ENCODE measurements at regions not wholly inside any gene's neighbourhood (a gene's known extent, or its start where the extent isn't known, plus 50 kb on each side); places are given as distances from the start of the nearest gene placed in this dataset.
A peak's percentile ranks its signal among the peaks of the same experiment; 100 is the strongest.

DNA sequence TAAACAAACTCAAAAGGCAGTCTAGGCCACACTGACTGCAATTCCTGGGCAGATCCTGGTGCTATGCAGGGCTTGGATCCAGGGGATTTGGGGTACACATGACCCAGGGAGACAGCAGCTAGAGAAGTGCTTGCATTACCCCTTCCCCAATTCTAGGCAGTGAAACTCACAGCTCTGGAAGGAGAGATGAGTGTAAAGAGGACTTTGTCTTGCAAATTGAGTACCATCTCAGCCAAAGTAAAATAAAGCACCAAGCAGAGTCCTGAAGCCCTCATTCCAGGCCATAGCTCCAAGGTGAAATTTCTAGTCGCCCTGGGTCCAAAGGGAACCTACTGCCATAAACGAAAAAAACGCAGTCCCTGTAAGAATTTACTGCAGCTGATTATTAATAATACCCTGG, 644.9 kb upstream of the FLRT2 start:
- no peaks in the 10 kb centered on the region for H3K27me3 ChIP-seq (ENCODE audit: insufficient read depth, poor library complexity, severe bottlenecking)
- ATAC-seq (ENCODE audit: low read depth): no peak
- TF ChIP-seq, protein P1, sequence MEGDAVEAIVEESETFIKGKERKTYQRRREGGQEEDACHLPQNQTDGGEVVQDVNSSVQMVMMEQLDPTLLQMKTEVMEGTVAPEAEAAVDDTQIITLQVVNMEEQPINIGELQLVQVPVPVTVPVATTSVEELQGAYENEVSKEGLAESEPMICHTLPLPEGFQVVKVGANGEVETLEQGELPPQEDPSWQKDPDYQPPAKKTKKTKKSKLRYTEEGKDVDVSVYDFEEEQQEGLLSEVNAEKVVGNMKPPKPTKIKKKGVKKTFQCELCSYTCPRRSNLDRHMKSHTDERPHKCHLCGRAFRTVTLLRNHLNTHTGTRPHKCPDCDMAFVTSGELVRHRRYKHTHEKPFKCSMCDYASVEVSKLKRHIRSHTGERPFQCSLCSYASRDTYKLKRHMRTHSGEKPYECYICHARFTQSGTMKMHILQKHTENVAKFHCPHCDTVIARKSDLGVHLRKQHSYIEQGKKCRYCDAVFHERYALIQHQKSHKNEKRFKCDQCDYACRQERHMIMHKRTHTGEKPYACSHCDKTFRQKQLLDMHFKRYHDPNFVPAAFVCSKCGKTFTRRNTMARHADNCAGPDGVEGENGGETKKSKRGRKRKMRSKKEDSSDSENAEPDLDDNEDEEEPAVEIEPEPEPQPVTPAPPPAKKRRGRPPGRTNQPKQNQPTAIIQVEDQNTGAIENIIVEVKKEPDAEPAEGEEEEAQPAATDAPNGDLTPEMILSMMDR (IDR thresholded peaks at IDR 0.05; ENCODE audit: poor library complexity, severe bottlenecking): no peak
- no peaks in the 10 kb centered on the region for H3K9me3 ChIP-seq (ENCODE audit: severe bottlenecking)
- H3K4me1 ChIP-seq (ENCODE audit: insufficient read depth, poor library complexity, severe bottlenecking): no peaks in the 10 kb centered on the region
- H3K36me3 ChIP-seq (ENCODE audit: low read depth): no peaks in the 10 kb centered on the region
- H3K27ac ChIP-seq (ENCODE audit: poor library complexity, severe bottlenecking): no peak overlapping the region
- no peak for DNase-seq (ENCODE audit: low spot score)
- H3K4me3 ChIP-seq (ENCODE audit: severe bottlenecking): no peak overlapping the region

DNA sequence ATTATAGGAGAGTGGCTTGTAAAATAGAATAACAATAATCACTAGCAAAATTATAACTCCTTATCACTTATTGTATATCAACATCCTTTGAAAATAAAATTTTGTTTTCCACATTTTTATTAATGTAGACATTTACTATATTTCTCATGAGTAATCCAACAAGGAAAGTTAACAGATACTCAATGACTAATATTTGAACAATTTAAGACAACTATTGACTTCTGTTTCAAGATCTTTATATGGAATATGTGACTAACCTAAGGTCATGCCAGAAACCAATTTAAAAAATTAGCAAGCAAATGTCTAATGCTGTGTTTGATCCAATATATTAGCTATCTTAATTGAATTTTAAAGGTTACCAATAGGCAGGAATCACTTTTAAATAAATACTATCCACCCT, 638.5 kb upstream of the FLRT2 start:
- no peak for DNase-seq (ENCODE audit: low spot score)
- TF ChIP-seq, protein P1 (IDR thresholded peaks at IDR 0.05; ENCODE audit: poor library complexity, severe bottlenecking): no peak
- no peaks in the 10 kb centered on the region for H3K9me3 ChIP-seq (ENCODE audit: severe bottlenecking)

DNA sequence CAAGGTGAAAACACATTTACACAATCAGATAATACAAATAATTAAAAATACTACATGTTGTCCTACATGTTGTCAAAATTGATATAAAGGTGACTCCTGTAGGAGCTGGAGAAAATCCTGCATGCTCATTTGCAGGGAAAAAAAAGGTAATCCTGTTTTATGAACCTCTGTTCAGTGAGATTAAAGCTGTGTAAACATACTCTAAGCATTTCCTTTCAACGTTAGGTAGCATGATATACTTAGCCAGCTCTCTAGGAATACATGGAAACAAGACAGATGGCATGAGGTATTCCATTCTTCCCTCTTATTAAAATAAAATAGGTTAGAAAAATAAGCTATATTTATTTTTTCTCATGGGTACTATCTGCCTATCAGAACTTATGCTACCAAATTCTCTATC, 635.7 kb upstream of the FLRT2 start:
- no peak for DNase-seq (ENCODE audit: low spot score)
- TF ChIP-seq, protein P1 (IDR thresholded peaks at IDR 0.05; ENCODE audit: poor library complexity, severe bottlenecking): no peak
- Histone ChIP-seq H3K9me3 (ENCODE audit: severe bottlenecking) (no peaks in the 10 kb centered on the region), H3K27me3 (ENCODE audit: insufficient read depth, poor library complexity, severe bottlenecking) (no peaks in the 10 kb centered on the region), H3K4me3 (ENCODE audit: severe bottlenecking) (no peak overlapping the region), H3K36me3 (ENCODE audit: low read depth) (no peaks in the 10 kb centered on the region), H3K27ac (ENCODE audit: poor library complexity, severe bottlenecking) (no peak overlapping the region), H3K4me1 (ENCODE audit: insufficient read depth, poor library complexity, severe bottlenecking) (no peaks in the 10 kb centered on the region)
- ATAC-seq (ENCODE audit: low read depth): no peak

More for the DNA sequence above, 638.5 kb upstream of the FLRT2 start:
- H3K27me3 ChIP-seq (ENCODE audit: insufficient read depth, poor library complexity, severe bottlenecking): no peaks in the 10 kb centered on the region
- peak; percentile 61; the same call in 2 of the 3 replicates for ATAC-seq (ENCODE audit: low read depth)
- H3K4me1 ChIP-seq (ENCODE audit: insufficient read depth, poor library complexity, severe bottlenecking): no peaks in the 10 kb centered on the region
- no peaks in the 10 kb centered on the region for H3K36me3 ChIP-seq (ENCODE audit: low read depth)
- no peak overlapping the region for H3K27ac ChIP-seq (ENCODE audit: poor library complexity, severe bottlenecking)
- H3K4me3 ChIP-seq (ENCODE audit: severe bottlenecking): no peak overlapping the region

DNA sequence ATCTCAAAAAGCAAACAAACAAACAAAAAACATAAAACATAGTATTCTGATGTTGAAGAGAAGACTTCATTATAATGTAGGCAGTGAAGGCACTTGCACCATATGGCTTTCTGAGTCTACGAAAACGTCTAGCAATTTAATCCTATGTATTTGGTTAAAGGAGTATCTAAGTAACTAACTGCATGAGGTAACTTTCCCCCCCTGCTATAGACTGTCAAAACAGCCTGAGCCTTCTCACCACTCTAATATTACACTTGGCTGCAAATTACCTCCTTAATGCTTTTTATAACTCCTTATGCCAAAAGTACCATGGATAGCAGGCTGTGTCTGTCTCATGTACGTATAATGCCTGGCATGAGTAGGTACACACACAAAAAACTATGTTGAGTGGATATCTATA, 607.6 kb upstream of the FLRT2 start:
- TF ChIP-seq, protein P1 (IDR thresholded peaks at IDR 0.05; ENCODE audit: poor library complexity, severe bottlenecking): no peak

DNA sequence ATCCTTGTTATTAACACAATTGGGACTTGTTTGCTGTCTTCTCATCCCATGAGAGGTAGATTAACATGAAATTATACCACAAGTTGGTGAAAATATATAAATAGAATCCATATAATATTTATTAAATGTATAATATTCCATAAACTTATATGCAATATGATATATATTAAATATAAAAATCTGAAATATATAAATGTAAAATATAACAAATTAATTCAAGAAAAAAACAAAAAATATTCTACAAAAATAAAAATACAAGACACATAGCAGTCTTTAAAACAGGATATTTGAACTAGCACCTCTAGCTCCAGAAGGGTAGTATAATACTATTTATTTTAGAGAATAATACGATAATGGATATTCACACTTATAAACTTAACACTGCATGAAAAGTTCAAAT, 603.3 kb upstream of the FLRT2 start:
- Histone ChIP-seq H3K27me3 (ENCODE audit: insufficient read depth, poor library complexity, severe bottlenecking) (no peaks in the 10 kb centered on the region), H3K4me3 (ENCODE audit: severe bottlenecking) (no peak overlapping the region), H3K36me3 (ENCODE audit: low read depth) (no peaks in the 10 kb centered on the region), H3K9me3 (ENCODE audit: severe bottlenecking) (no peaks in the 10 kb centered on the region), H3K27ac (ENCODE audit: poor library complexity, severe bottlenecking) (no peak overlapping the region), H3K4me1 (ENCODE audit: insufficient read depth, poor library complexity, severe bottlenecking) (no peaks in the 10 kb centered on the region)
- TF ChIP-seq, protein P1 (IDR thresholded peaks at IDR 0.05; ENCODE audit: poor library complexity, severe bottlenecking): no peak
- ATAC-seq (ENCODE audit: low read depth) (no peak), DNase-seq (ENCODE audit: low spot score) (no peak)

More for the DNA sequence above, 607.6 kb upstream of the FLRT2 start:
- DNase-seq (ENCODE audit: low spot score) (no peak), ATAC-seq (ENCODE audit: low read depth) (no peak)
- Histone ChIP-seq H3K27ac (ENCODE audit: poor library complexity, severe bottlenecking) (no peak overlapping the region), H3K4me3 (ENCODE audit: severe bottlenecking) (no peak overlapping the region), H3K36me3 (ENCODE audit: low read depth) (no peaks in the 10 kb centered on the region), H3K9me3 (ENCODE audit: severe bottlenecking) (no peaks in the 10 kb centered on the region), H3K27me3 (ENCODE audit: insufficient read depth, poor library complexity, severe bottlenecking) (no peaks in the 10 kb centered on the region), H3K4me1 (ENCODE audit: insufficient read depth, poor library complexity, severe bottlenecking) (no peaks in the 10 kb centered on the region)

All from RWPE2 (cell line).